Coronary artery (tissue), 2 donors: ENCODE measurements at regions not wholly inside any gene's neighbourhood (a gene's known extent, or its start where the extent isn't known, plus 50 kb on each side); places are given as distances from the start of the nearest gene placed in this dataset.

Experiments used
- DNase-seq: peaks from one replicate; pipeline ENCODE4 v3.0.0-alpha.2; 2017; ENCODE audit warnings: low spot score
- H3K27ac ChIP-seq, 2 donors: fragments of 200-600 bp; sonication (generic); one replicate each; pipeline ENCODE4 v1.5.1; 2016 to 2019
- H3K4me3 ChIP-seq: fragments of 200-600 bp; sonication (generic); 2 replicates; pipeline ENCODE4 v1.5.1; 2016; ENCODE audit warnings: mild to moderate bottlenecking, moderate library complexity
- TF ChIP-seq, protein P1 (sequence below): fragments of 200-600 bp; sonication (generic); IDR thresholded peaks from one replicate; pipeline ENCODE4 v1.5.1; 2019; ENCODE audit warnings: antibody characterized with exemption

DNA sequence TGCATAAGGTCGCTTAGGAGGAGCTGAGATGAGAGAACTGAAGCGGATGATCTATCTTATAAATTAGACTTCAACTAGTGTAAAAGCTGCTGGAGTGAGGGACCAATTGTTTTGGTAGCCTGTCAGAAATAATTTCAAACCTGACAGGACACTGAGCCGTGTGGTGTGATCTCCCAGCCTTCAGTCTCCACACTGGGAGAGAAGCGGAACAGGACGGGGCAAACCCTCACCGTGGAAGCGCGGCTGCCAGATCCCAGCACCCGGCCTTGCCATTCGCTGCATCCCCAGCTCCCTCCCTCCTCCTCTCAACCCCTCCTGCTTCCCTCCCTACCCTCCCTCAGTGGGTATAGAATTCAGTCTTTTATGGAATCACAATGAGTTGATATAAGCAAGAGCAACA lies 900.1 kb upstream of the SLC35B3 start:
- Histone ChIP-seq H3K4me3 (no peak overlapping the region), H3K27ac (no peak overlapping the region)
- TF ChIP-seq, protein P1, sequence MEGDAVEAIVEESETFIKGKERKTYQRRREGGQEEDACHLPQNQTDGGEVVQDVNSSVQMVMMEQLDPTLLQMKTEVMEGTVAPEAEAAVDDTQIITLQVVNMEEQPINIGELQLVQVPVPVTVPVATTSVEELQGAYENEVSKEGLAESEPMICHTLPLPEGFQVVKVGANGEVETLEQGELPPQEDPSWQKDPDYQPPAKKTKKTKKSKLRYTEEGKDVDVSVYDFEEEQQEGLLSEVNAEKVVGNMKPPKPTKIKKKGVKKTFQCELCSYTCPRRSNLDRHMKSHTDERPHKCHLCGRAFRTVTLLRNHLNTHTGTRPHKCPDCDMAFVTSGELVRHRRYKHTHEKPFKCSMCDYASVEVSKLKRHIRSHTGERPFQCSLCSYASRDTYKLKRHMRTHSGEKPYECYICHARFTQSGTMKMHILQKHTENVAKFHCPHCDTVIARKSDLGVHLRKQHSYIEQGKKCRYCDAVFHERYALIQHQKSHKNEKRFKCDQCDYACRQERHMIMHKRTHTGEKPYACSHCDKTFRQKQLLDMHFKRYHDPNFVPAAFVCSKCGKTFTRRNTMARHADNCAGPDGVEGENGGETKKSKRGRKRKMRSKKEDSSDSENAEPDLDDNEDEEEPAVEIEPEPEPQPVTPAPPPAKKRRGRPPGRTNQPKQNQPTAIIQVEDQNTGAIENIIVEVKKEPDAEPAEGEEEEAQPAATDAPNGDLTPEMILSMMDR, result no peak
- DNase-seq, result no peak

DNA sequence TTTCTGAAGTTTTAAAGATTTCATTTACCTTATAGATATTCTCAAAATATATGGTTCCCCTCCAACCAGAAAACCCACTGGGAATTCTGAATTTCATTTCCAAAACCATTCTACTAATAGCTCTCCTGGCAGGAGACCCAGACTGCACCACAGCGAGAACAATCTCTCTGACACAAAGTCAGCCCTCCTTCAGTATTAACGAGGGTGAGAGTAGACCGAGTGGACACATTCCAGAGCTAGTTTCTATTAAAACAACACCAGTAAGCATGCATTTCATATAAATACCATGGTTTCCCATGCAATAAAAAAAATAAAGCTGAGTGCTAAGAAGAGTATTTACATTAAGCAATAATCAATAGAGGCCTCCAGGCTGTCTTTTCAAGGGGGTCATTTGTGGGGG lies 899.6 kb upstream of the SLC35B3 start:
- DNase-seq, result no peak
- H3K4me3 ChIP-seq, result no peak overlapping the region
- H3K27ac ChIP-seq, result no peak overlapping the region
- TF ChIP-seq, protein P1, result no peak

DNA sequence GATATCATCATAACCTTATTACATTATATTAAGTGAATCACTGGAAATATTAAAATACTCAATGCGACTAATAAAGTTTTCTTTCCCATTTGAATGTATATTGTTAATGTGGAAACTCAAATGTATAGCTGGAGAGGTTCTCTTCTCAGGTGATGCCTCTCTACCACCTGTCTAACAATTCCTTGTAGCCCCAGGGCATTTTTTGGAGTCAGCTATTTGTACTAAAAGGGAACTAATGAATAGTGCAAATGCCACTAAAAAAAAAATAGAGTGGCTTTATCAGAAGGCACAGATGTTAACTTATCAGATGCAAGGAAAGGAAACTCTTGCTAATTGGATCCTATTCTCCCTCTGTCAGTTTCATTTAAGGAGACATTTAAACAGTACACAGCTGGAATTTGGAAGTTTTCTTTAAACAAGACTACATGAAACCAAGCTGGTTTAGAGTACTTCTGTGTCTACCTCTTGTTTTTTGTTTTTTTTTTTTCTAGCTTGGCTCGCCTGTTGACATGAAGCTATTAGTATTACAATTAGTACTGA lies 897.0 kb upstream of the SLC35B3 start:
- TF ChIP-seq, protein P1, result no peak
- no peak for DNase-seq
- H3K27ac ChIP-seq, result no peak overlapping the region
- H3K4me3 ChIP-seq, result no peak overlapping the region

DNA sequence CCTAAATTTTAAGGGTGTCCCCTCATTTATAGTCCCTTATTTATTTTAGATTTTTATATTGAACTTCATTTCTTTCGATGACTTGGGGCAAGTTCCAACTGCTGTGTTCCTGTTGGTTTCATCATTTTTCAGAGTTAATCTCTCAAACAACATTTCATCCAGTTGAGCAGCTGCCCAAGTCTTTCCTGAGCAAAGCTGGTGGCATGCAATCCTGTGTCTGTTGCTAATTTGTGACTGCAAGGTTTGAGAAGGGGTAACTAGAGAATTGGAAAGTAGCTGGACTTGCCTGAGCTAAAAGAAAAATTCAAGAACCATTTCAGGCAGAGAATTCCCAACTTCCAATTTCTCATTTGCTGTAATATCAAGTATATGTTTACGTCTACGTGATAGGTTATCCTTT lies 881.5 kb upstream of the SLC35B3 start:
- Histone ChIP-seq H3K4me3 (no peak overlapping the region), H3K27ac (no peak overlapping the region)
- no peak for DNase-seq
- TF ChIP-seq, protein P1, result no peak

DNA sequence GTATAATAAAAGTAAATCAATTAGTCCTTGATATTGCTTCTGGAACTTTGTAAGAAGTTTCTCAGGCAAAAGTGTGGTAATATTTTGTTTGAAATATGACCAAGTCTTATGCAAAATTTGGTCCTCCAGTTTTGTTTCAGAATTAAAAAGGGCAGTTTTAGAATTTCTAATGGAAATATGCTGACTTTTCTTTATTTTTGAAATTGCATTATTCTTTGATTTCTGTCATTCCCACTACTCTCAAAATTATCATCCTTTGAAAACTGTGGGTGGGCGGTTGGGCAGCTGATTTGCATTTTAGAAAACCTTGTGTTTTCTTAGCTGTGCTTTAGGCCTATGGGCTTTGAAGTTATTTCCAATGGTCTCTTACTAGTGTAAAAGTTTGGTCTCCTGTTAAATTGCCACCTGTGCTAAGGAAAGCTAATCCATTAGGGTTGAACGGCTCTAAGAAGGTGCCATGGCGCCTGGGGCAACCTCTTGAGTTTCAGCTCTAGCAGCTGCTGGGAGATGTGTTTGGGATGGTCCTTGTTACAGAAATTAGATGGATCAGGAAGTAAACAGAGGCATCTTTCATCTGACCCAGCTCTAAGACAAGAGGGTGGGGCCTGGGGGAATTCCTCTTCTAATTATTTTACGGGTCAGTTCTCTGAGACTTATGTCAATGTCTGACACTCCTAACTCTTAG lies 880.8 kb upstream of the SLC35B3 start:
- Histone ChIP-seq H3K27ac (no peak overlapping the region), H3K4me3 (no peak overlapping the region)
- no peak for DNase-seq
- TF ChIP-seq, protein P1, result no peak

DNA sequence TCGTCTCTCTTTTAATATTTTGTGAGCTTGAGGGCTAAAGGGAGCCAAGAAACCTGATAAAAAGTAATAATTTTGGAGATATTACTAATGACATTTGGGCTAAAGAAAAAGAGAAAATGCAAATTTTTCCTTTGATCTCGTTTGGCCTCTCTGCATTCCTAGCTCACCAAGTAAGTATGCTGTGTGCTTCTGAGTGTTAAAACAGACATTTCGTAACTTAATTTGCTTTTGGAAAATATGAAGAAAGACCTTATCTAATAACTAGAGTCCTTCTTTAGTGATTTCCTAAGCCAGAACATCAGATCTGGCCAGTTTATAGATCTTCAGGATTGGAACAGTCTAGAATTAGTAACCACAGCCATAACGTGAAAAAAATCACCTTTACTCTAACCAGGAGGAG lies 872.9 kb upstream of the SLC35B3 start:
- Histone ChIP-seq H3K4me3 (no peak overlapping the region), H3K27ac (no peak overlapping the region)
- DNase-seq, result no peak
- TF ChIP-seq, protein P1, result no peak

DNA sequence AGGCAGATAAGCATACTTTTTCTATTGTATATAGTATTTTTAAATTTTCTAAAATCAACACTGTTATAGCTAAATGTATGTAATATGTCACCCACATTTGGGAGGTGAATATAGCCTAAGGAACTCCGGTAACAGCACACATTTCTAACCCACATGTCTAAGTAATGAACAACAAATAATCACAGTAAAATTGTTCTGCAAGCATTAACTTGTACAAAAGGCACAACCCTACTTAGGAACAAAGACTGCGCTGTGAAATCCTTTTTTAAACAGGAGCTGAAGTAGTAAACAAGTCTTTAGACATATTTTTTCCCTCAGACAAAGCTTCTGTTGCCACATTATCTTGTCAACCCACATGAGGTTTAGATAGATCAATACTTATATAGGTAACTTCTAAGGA lies 872.4 kb upstream of the SLC35B3 start:
- H3K4me3 ChIP-seq, result no peak overlapping the region
- DNase-seq, result no peak
- TF ChIP-seq, protein P1, result no peak
- H3K27ac ChIP-seq, result no peak overlapping the region
